ENCODE measurements at regions not wholly inside any gene's neighbourhood (a gene's known extent, or its start where the extent isn't known, plus 50 kb on each side); places are given as distances from the start of the nearest gene placed in this dataset.

DNA sequence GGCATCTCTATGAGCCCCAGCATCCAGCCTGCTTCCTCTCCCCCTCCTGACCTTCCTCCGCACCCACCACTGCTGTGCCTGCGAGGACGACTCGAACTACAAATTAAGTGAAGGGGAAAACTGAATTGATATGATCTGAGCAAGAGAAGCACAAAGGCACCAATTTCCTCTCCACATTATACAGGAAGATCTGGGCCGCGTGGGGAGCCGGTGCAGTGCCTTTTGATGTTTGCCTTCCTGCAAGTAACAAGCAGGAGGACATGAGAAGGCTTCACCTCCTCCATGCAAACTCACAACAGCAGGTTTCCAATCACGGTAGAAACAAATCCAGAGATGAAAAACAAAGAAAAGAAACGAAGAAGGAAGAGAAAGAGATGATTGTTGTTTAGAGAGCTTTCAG, 57.8 kb upstream of the MMP2 start:
- no peak for FAIRE-seq
- Histone ChIP-seq H3K9me1 (ENCODE audit: control insufficient read depth, extremely low read depth, insufficient read depth, low read length) (no peaks in the 10 kb centered on the region), H3K9me3 (ENCODE audit: control insufficient read depth, low read depth, low read length) (no peaks in the 10 kb centered on the region), H3K79me2 (ENCODE audit: control insufficient read depth, insufficient read depth, low read length) (no peaks in the 10 kb centered on the region), H2AFZ (ENCODE audit: control insufficient read depth, low read length) (no peak overlapping the region), H3K4me2 (ENCODE audit: control insufficient read depth, extremely low read depth, insufficient read depth, low read depth, low read length) (no peak overlapping the region), H4K20me1 (ENCODE audit: control insufficient read depth, extremely low read depth, insufficient read depth, low read length) (no peaks in the 10 kb centered on the region), H3K27ac (ENCODE audit: control insufficient read depth, insufficient read depth, low read length) (no peak overlapping the region), H3K4me1 (ENCODE audit: control insufficient read depth, extremely low read depth, insufficient read depth, low read length) (no peaks in the 10 kb centered on the region), H3K4me3 (ENCODE audit: control insufficient read depth in 2 of 3, extremely low read depth in 1 of 3, insufficient read depth in 2 of 3, low read depth in 1 of 3, low read length in 3 of 3) (no peak overlapping the region), H3K36me3 (ENCODE audit: control insufficient read depth in 2 of 2, extremely low read depth in 1 of 2, insufficient read depth in 2 of 2, low read length in 2 of 2) (no peaks in the 10 kb centered on the region), H3K9ac (ENCODE audit: control insufficient read depth, extremely low read depth, insufficient read depth, low read length) (no peak overlapping the region), H3K27me3 (ENCODE audit: control insufficient read depth, extremely low read depth, insufficient read depth, low read length) (peaks cover 9% of the 10 kb centered on the region)
- TF ChIP-seq EZH2 (IDR thresholded peaks at IDR 0.05; ENCODE audit: low read length), result no peak
- no peak for TF ChIP-seq CTCF (optimal IDR thresholded peaks at IDR 0.05 in 1 of 3, IDR thresholded peaks at IDR 0.05 in 1 of 3, conservative IDR thresholded peaks at IDR 0.05 in 1 of 3; ENCODE audit: extremely low read depth in 1 of 3, insufficient read depth in 2 of 3, low read length in 3 of 3)
- dilution Hi-C loops (cut with MboI; ENCODE audit: extremely low pct_ligation_motif_present, low sequenced_read_pairs), result no loop called here
- no peak for DNase-seq (ENCODE audit: low read depth, low spot score)

DNA sequence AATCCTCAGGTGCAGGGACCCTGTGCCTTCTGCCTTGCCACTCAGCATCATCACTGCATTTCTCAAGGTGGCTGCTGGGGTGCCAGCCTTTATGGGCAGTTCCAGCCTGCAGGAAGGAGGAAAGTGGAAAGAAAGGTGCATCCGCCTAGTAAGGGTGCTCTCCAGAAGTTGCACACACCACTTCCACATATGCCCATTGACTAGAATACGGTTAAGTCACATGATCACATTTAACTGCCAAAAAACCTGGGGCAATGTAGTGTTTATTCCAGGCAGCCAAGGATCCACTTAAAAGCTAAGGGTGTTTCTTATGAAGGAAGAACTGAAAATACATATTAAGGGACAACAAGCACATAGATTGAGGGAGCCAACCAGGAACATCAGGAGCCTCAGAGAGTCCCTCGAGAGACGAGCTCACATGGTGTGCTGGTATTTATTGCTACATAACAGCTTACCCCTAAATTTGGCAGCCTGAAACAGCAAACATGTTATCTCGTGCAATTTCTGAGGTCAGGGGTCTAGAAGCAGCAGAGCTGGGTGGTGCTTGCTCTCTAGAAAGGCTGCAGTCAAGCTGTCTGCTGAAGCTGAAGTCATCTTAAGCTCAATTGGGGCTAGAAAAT, 52.0 kb upstream of the MMP2 start:
- Histone ChIP-seq H3K9me3 (ENCODE audit: control insufficient read depth, low read depth, low read length) (no peaks in the 10 kb centered on the region), H2AFZ (ENCODE audit: control insufficient read depth, low read length) (no peak overlapping the region), H3K4me2 (ENCODE audit: control insufficient read depth, extremely low read depth, insufficient read depth, low read depth, low read length) (no peak overlapping the region), H3K27me3 (ENCODE audit: control insufficient read depth, extremely low read depth, insufficient read depth, low read length) (peaks cover 4% of the 10 kb centered on the region), H4K20me1 (ENCODE audit: control insufficient read depth, extremely low read depth, insufficient read depth, low read length) (no peaks in the 10 kb centered on the region), H3K9me1 (ENCODE audit: control insufficient read depth, extremely low read depth, insufficient read depth, low read length) (no peaks in the 10 kb centered on the region), H3K9ac (ENCODE audit: control insufficient read depth, extremely low read depth, insufficient read depth, low read length) (no peak overlapping the region), H3K4me1 (ENCODE audit: control insufficient read depth, extremely low read depth, insufficient read depth, low read length) (no peaks in the 10 kb centered on the region), H3K27ac (ENCODE audit: control insufficient read depth, insufficient read depth, low read length) (no peak overlapping the region), H3K79me2 (ENCODE audit: control insufficient read depth, insufficient read depth, low read length) (no peaks in the 10 kb centered on the region), H3K36me3 (ENCODE audit: control insufficient read depth in 2 of 2, extremely low read depth in 1 of 2, insufficient read depth in 2 of 2, low read length in 2 of 2) (no peaks in the 10 kb centered on the region), H3K4me3 (ENCODE audit: control insufficient read depth in 2 of 3, extremely low read depth in 1 of 3, insufficient read depth in 2 of 3, low read depth in 1 of 3, low read length in 3 of 3) (no peak overlapping the region)
- dilution Hi-C loops (cut with MboI; ENCODE audit: extremely low pct_ligation_motif_present, low sequenced_read_pairs), result no loop called here
- TF ChIP-seq EZH2 (IDR thresholded peaks at IDR 0.05; ENCODE audit: low read length) (no peak), CTCF (optimal IDR thresholded peaks at IDR 0.05 in 1 of 3, IDR thresholded peaks at IDR 0.05 in 1 of 3, conservative IDR thresholded peaks at IDR 0.05 in 1 of 3; ENCODE audit: extremely low read depth in 1 of 3, insufficient read depth in 2 of 3, low read length in 3 of 3) (no peak)
- FAIRE-seq, result no peak
- no peak for DNase-seq (ENCODE audit: low read depth, low spot score)
